ENCODE measurements at regions not wholly inside any gene's neighbourhood (a gene's known extent, or its start where the extent isn't known, plus 50 kb on each side); places are given as distances from the start of the nearest gene placed in this dataset.

DNA sequence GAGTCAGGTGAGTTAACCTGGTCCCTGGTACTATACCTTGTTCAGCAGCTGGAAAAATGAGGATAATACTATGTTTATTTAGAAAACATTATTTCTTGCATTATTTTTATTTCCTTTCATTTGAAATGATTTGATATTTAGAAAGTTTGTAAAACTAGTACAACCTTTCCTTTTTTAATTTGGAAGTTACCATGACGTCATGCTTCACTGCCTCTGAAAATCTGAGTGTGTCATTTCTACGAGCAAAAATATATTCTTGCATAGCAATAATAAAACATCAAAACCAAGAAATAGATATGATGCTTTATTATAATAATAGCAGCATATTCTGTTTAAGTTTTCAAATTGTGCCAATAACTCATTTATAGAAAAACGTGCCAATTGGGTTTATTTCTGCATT lies 1445.0 kb upstream of the RAG2 start:
- no peak for DNase-seq (ENCODE audit: low spot score)
- TF ChIP-seq, protein P1, sequence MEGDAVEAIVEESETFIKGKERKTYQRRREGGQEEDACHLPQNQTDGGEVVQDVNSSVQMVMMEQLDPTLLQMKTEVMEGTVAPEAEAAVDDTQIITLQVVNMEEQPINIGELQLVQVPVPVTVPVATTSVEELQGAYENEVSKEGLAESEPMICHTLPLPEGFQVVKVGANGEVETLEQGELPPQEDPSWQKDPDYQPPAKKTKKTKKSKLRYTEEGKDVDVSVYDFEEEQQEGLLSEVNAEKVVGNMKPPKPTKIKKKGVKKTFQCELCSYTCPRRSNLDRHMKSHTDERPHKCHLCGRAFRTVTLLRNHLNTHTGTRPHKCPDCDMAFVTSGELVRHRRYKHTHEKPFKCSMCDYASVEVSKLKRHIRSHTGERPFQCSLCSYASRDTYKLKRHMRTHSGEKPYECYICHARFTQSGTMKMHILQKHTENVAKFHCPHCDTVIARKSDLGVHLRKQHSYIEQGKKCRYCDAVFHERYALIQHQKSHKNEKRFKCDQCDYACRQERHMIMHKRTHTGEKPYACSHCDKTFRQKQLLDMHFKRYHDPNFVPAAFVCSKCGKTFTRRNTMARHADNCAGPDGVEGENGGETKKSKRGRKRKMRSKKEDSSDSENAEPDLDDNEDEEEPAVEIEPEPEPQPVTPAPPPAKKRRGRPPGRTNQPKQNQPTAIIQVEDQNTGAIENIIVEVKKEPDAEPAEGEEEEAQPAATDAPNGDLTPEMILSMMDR (IDR thresholded peaks at IDR 0.05; ENCODE audit: extremely low read depth, insufficient read depth, missing control alignments): no peak

DNA sequence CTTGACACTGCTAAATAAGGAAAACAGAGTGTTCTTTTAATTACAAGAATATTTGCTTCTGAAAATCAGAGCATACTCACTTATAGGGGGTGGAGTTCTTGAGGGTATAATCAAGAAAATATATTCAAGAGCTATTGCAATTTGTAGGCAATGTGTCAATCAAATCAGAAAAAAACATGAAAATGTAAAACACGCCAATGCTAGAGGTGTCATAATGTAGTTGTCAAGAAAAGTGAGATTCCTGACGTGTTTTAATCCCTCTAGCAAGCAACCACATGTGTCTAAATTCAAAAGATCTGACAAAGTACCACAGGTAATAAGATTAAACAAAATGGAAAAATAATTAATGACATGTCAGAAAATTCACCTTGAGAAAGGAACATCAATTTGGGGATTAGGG lies 1440.7 kb upstream of the RAG2 start:
- no peak for DNase-seq (ENCODE audit: low spot score)

More for the DNA sequence above, 1445.0 kb upstream of the RAG2 start:
- in situ Hi-C loops (cut with MboI; ENCODE audit: low pct_unique_long_range_greater_than_20kb, low sequenced_read_pairs, unreplicated experiment): no loop called here

DNA sequence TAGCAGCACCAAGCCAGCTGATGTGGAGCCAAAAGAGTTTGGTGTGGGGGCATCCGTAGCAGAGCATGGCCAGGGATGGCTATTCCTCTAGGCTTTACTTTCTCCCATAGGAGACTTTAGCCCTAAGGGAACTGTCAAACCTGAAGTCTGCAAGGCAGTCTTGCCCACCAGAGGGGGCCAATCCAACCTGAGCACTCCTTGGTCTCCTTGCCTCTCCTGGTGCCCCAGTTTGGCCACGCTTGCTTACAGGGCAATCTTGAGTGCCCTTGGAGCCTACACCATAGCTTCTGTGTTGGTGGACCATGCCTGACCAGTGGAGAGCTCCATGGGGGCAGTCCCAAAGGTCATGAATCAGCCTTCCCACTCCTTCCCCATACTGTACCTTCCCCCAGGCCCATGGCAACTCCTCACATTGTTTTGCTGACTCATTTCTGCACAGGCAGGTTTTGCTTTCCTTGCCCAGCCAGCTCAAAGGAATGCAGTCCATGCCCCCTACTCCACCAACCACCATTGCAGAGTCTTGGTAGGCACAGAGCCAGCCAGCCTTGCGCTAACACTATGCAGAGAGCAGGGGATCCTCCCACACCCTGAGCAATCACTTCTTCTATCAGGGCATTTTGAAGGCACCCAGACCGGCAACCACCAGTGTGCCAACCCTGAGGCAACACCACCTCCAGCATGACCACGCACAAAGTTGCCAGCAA lies 1421.2 kb upstream of the RAG2 start:
- in situ Hi-C loops (cut with MboI; ENCODE audit: low pct_unique_long_range_greater_than_20kb, low sequenced_read_pairs, unreplicated experiment): no loop called here
- DNase-seq (ENCODE audit: low spot score): no peak
- TF ChIP-seq, protein P1 (IDR thresholded peaks at IDR 0.05; ENCODE audit: extremely low read depth, insufficient read depth, missing control alignments): no peak

More for the DNA sequence above, 1440.7 kb upstream of the RAG2 start:
- in situ Hi-C loops (cut with MboI; ENCODE audit: low pct_unique_long_range_greater_than_20kb, low sequenced_read_pairs, unreplicated experiment): no loop called here
- TF ChIP-seq, protein P1 (IDR thresholded peaks at IDR 0.05; ENCODE audit: extremely low read depth, insufficient read depth, missing control alignments): no peak

DNA sequence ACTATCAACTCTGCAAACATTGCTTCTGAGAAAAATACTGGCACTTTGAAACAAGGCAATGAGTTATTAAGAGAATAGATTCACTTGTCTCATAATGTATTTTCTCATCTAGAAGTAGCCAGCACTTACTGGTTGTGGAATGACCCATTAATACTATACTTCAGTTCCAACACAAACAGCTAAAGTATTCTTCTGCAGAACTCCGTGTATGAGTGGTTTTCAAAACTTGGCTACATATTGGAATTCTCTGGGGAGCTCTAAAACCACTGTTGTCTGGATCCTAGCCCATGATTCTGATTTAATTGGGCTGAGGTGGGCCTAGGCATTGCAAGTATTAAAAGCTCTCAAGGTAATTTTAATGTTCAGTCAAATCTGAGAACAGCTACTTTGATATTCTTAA lies 1416.4 kb upstream of the RAG2 start:
- TF ChIP-seq, protein P1 (IDR thresholded peaks at IDR 0.05; ENCODE audit: extremely low read depth, insufficient read depth, missing control alignments): no peak
- DNase-seq (ENCODE audit: low spot score): no peak
- in situ Hi-C loops (cut with MboI; ENCODE audit: low pct_unique_long_range_greater_than_20kb, low sequenced_read_pairs, unreplicated experiment): no loop called here

DNA sequence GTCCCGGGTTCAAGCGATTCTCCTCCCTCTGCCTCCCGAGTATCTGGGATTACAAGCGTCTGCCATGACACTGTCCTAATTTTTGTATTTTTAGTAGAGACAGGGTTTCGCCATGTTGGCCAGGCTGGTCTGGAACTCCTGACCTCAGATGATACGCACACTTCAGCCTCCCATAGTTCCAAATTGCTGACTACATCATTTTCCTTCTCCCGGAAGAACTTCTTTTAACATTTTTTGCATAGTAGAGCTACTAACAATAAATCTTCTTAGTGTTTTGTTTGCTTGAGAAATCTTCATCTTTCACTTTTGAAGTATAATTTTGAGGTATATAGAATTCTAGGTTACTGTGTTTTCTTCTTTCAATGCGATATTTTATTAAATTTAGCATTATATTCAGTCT lies 1415.1 kb upstream of the RAG2 start:
- no peak for DNase-seq (ENCODE audit: low spot score)
- TF ChIP-seq, protein P1 (IDR thresholded peaks at IDR 0.05; ENCODE audit: extremely low read depth, insufficient read depth, missing control alignments): no peak
- in situ Hi-C loops (cut with MboI; ENCODE audit: low pct_unique_long_range_greater_than_20kb, low sequenced_read_pairs, unreplicated experiment): no loop called here

DNA sequence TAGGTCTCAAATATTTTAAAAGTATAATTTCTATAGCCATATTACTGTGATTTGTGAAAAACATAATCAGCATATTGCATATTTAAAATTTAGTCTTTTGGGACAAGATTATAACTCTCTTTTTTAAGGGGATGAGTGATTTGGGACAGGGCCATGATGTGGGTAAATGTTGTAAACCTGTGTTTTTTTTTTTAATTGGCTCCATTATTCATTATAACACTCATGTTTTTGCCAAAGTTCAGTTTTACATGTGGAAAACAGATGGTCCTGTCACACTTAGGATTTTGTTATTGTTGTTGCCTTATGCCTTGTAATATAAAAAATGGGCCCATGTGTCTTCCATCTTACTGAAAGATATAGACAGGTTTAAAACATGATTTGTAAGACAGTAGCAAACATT lies 1413.5 kb upstream of the RAG2 start:
- DNase-seq (ENCODE audit: low spot score): no peak
- TF ChIP-seq, protein P1 (IDR thresholded peaks at IDR 0.05; ENCODE audit: extremely low read depth, insufficient read depth, missing control alignments): no peak
- in situ Hi-C loops (cut with MboI; ENCODE audit: low pct_unique_long_range_greater_than_20kb, low sequenced_read_pairs, unreplicated experiment): no loop called here
